AG04450 (cell line): ENCODE measurements at regions not wholly inside any gene's neighbourhood (a gene's known extent, or its start where the extent isn't known, plus 50 kb on each side); places are given as distances from the start of the nearest gene placed in this dataset.

ENCODE experiments used
- CTCF ChIA-PET: fragments of 300-600, 350-600 bp; formaldehyde crosslinking; extraction: SDS; loops from one replicate; lab custom pipeline; 2022; ENCODE audit warnings: antibody characterized with exemption, inconsistent platforms; lab: Charles Lee
- POLR2A ChIA-PET: fragments of 350-600 bp; formaldehyde crosslinking; extraction: SDS; loops from one replicate; lab custom pipeline; 2021; ENCODE audit warnings: antibody characterized with exemption, inconsistent platforms; lab: Yijun Ruan, JAX
- DNase-seq: peaks from one replicate; pipeline ENCODE4 v3.0.0-alpha.2; 2011; ENCODE audit warnings: low read depth, low spot score
- H3K27ac ChIP-seq: one replicate; pipeline ENCODE4 v1.5.1; 2012; ENCODE audit warnings: low read depth, low read length, control low read depth
- H3K27me3 ChIP-seq: one replicate; pipeline ENCODE4 v1.6.0; 2012; ENCODE audit warnings: low read length; ENCODE audit not compliant: control insufficient read depth, insufficient read depth
- H3K4me3 ChIP-seq: 2 replicates; pipeline ENCODE4 v1.5.1; 2011; ENCODE audit warnings: mild to moderate bottlenecking, low read depth, low read length, control low read depth
- H3K9me3 ChIP-seq: 2 replicates; pipeline ENCODE4 v1.5.1; 2012; ENCODE audit warnings: low read length; ENCODE audit not compliant: control insufficient read depth, insufficient read depth
- CTCF ChIP-seq: IDR thresholded peaks from 2 replicates; pipeline ENCODE4 v1.5.1; 2011; ENCODE audit warnings: low read depth, low read length, control low read depth, inconsistent platforms

GRCh38 chr4:52173470-52174045, 122.5 kb downstream of the SPATA18 start:
- Histone ChIP-seq H3K27me3 (no peaks in the 10 kb centered on the region), H3K27ac (no peak overlapping the region), H3K4me3 (no peak overlapping the region), H3K9me3 (no peaks in the 10 kb centered on the region)
- no peak for TF ChIP-seq CTCF
- DNase-seq, result no peak
- ChIA-PET CTCF (interaction anchor here (0.7 kb wide), 1 partner anchor 343 kb away, joined by 3 read pairs; no protein-coding TSS in a partner anchor), POLR2A (no interaction called here)

GRCh38 chr4:52187603-52188002, 136.5 kb downstream of the SPATA18 start:
- ChIA-PET POLR2A (no interaction called here), CTCF (no interaction called here)
- no peaks in the 10 kb centered on the region for H3K27me3 ChIP-seq
- H3K9me3 ChIP-seq, result no peaks in the 10 kb centered on the region
- DNase-seq, result no peak
- no peak overlapping the region for H3K27ac ChIP-seq
- no peak overlapping the region for H3K4me3 ChIP-seq
- no peak for TF ChIP-seq CTCF

GRCh38 chr4:52192001-52192400, 140.9 kb downstream of the SPATA18 start:
- no peak for TF ChIP-seq CTCF
- CTCF ChIA-PET, result no interaction called here
- POLR2A ChIA-PET, result no interaction called here

GRCh38 chr4:52192721-52193135, 141.6 kb downstream of the SPATA18 start:
- no peak for DNase-seq
- Histone ChIP-seq H3K9me3 (no peaks in the 10 kb centered on the region), H3K27ac (no peak overlapping the region), H3K27me3 (no peaks in the 10 kb centered on the region), H3K4me3 (no peak overlapping the region)
- POLR2A ChIA-PET, result no interaction called here
- CTCF ChIA-PET, result no interaction called here
- TF ChIP-seq CTCF, result no peak

More at GRCh38 chr4:52192001-52192400, 140.9 kb downstream of the SPATA18 start:
- Histone ChIP-seq H3K9me3 (no peaks in the 10 kb centered on the region), H3K27ac (no peak overlapping the region), H3K4me3 (no peak overlapping the region), H3K27me3 (no peaks in the 10 kb centered on the region)
- DNase-seq, result no peak

GRCh38 chr4:52195869-52196268, 144.8 kb downstream of the SPATA18 start:
- POLR2A ChIA-PET, result no interaction called here
- CTCF ChIA-PET, result no interaction called here
- no peak for TF ChIP-seq CTCF
- Histone ChIP-seq H3K4me3 (no peak overlapping the region), H3K9me3 (no peaks in the 10 kb centered on the region), H3K27me3 (no peaks in the 10 kb centered on the region), H3K27ac (no peak overlapping the region)
- DNase-seq, result no peak
